Activated naive CD4-positive, alpha-beta T cell treated with anti-CD3 and anti-CD28 coated beads, Interleukin-2, amount 10 ng/mL, durations not matched to agents 7 days and 5 days (primary cell): ENCODE measurements at regions not wholly inside any gene's neighbourhood (a gene's known extent, or its start where the extent isn't known, plus 50 kb on each side); places are given as distances from the start of the nearest gene placed in this dataset.
"Not testable (repeated sequence)": the region's sequence is repeated elsewhere in the genome, so short reads cannot be mapped to it uniquely, and the experiment has no call there.

Source experiments
- CTCF ChIA-PET: fragments of 350-600 bp; sonication (Branson Sonifier 250); formaldehyde crosslinking; loops from one replicate; lab custom pipeline; 2021; ENCODE audit warnings: antibody characterized with exemption; lab: Charles Lee
- DNase-seq: peaks from one replicate; pipeline ENCODE4 v3.0.0-alpha.2; 2020
- H3K27ac Mint-ChIP-seq: one replicate; pipeline ENCODE4 v1.8.0; 2021; ENCODE audit warnings: mild to moderate bottlenecking, moderate library complexity, mixed read lengths
- H3K27me3 Mint-ChIP-seq: one replicate; pipeline ENCODE4 v1.8.0; 2021; ENCODE audit warnings: mild to moderate bottlenecking, mixed read lengths
- H3K36me3 Mint-ChIP-seq: one replicate; pipeline ENCODE4 v1.8.0; 2021; ENCODE audit warnings: mixed read lengths
- H3K4me1 Mint-ChIP-seq: one replicate; pipeline ENCODE4 v1.8.0; 2021; ENCODE audit warnings: mixed read lengths
- H3K4me3 Mint-ChIP-seq: one replicate; pipeline ENCODE4 v1.8.0; 2021; ENCODE audit warnings: mild to moderate bottlenecking, moderate library complexity, mixed read lengths
- H3K9me3 Mint-ChIP-seq: one replicate; pipeline ENCODE4 v1.8.0; 2021; ENCODE audit warnings: mixed read lengths

- H3K9me3 Mint-ChIP-seq = no peaks in the 10 kb centered on the region
- peaks cover 4% of the 10 kb centered on the region for H3K27me3 Mint-ChIP-seq
- H3K27ac Mint-ChIP-seq = no peak overlapping the region
- no peak for DNase-seq
- CTCF ChIA-PET = no interaction called here
- no peaks in the 10 kb centered on the region for H3K4me1 Mint-ChIP-seq
- no peaks in the 10 kb centered on the region for H3K36me3 Mint-ChIP-seq
- no peak overlapping the region for H3K4me3 Mint-ChIP-seq
These were observed 308.6 kb upstream of the MAP3K7 start for GRCh38 chr6:90895299-90896074.

DNA sequence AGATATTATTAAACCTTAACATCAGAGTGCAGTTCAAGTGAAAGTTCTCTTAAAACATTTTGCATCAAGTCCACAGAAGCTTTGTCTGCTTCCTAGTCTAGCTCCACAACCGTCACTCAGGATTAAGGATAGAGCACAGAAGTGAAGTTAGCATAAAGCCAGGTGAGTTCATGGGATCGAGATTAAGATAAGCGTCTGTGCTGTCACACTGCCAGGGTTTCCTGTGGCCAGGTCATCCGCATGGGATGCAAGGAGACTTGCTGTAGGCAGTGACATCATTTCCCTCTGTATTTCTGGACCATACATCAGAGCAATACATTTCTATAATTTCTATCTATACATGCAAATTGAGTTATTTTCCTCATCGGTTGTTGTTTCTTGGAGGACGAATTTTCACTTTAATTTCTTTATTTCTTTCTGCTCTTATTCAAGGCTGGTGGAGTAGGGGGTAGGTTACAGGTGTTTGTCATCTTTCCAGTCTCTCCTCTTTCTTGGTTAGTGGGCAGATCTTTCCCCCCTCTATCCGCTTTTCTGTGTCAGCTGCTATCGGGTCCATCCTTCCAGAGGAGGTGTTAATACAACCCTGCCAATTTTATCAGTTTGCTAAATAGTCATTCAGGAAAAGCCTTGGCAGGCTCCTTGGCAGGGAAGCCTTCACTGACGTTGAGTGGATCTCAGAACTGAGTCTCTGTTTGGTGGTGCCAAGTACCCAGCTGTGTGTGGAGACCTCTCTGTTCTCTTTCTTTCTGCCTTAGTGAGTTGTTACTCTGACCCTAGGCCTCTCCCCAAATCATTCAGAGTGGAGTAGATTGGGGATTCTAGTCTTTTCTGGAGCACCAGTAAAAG lies 307.6 kb upstream of the MAP3K7 start:
- Mint-ChIP-seq H3K4me3 (no peak overlapping the region), H3K36me3 (no peaks in the 10 kb centered on the region), H3K27me3 (no peaks in the 10 kb centered on the region), H3K9me3 (no peaks in the 10 kb centered on the region), H3K27ac (no peak overlapping the region), H3K4me1 (no peaks in the 10 kb centered on the region)
- CTCF ChIA-PET = no interaction called here
- DNase-seq = no peak

GRCh38 chr6:90893400-90893799 lies 306.5 kb upstream of the MAP3K7 start:
- no peaks in the 10 kb centered on the region for H3K36me3 Mint-ChIP-seq
- no peaks in the 10 kb centered on the region for H3K9me3 Mint-ChIP-seq
- no peak overlapping the region for H3K4me3 Mint-ChIP-seq
- H3K27ac Mint-ChIP-seq = no peak overlapping the region
- H3K27me3 Mint-ChIP-seq = no peaks in the 10 kb centered on the region
- DNase-seq = no peak
- CTCF ChIA-PET = no interaction called here
- H3K4me1 Mint-ChIP-seq = no peaks in the 10 kb centered on the region

DNA sequence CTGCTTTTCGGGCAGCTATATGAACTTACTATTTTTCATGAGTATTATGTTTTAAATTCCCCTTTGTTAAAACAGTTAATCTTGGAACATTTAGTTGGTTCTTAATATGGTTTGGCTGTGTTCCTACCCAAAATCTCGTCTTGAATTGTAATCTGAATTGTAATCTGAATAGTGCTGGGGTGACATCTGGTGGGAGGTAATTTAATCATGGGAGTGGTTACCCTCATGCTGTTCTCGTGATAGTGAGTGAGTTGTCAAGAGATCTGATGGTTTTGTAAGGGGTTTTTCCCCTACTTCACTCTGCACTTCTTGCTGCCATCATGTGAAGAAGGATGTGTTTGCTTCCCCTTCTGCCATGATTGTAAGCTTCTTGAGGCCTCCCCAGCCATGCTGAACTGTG lies 305.4 kb upstream of the MAP3K7 start:
- DNase-seq = no peak
- H3K9me3 Mint-ChIP-seq = no peaks in the 10 kb centered on the region

DNA sequence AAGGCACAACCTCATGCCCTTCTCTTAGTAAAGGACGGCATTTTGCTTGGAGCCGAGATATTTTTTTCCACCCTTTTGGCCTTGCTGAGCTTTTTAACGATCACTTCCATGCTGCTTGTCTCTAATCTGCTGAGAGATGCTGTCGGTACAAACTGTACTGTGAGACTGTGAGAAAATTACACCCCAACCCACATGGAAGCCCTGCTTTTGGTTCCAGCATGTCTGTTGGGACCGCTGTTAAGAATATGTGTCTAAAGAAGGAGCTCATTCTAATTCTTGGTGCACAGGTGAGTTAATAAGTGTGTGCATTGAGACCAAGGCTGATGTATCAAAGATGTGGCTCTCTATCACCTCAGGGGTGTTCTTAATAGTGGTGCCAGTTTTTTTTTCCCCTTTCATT lies 304.5 kb upstream of the MAP3K7 start:
- Mint-ChIP-seq H3K4me1 (no peaks in the 10 kb centered on the region), H3K36me3 (no peaks in the 10 kb centered on the region), H3K27ac (no peak overlapping the region), H3K9me3 (no peaks in the 10 kb centered on the region), H3K27me3 (no peaks in the 10 kb centered on the region), H3K4me3 (no peak overlapping the region)
- no peak for DNase-seq
- CTCF ChIA-PET = no interaction called here

More for the DNA sequence above, 305.4 kb upstream of the MAP3K7 start:
- no peaks in the 10 kb centered on the region for H3K36me3 Mint-ChIP-seq
- H3K4me3 Mint-ChIP-seq = no peak overlapping the region
- H3K27me3 Mint-ChIP-seq = no peaks in the 10 kb centered on the region
- CTCF ChIA-PET = no interaction called here
- H3K4me1 Mint-ChIP-seq = no peaks in the 10 kb centered on the region
- H3K27ac Mint-ChIP-seq = no peak overlapping the region

DNA sequence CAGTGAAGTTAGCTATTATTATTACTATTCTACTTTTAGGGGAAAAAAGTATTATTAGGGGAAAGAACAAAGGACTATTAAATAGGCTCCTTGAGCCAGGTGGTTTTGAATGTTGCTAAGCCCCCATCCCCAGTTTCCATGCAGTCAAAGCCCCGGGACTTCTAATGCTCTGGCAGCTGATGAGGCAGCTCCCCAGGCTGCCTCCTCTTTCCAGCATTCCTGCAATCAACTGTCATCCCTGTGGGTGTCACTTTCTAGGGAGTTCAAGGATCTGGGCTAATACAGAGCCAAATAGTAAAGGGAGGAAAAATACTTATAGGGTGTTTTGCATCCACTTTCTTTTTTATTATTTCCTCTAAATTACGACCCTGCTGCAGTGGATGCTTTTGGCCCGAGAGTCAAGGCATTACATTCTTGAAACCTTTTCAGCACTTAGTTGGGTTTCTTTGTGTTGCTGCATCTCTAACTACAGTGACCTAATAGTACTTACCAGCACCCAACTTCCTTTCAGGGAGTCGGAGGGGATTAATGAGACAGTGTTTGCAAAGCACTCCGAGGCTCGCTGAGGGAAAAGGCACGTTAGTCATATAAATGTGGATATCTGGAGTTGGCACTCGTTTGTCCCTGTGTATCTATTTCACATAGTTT lies 303.9 kb upstream of the MAP3K7 start:
- Mint-ChIP-seq H3K4me3 (no peak overlapping the region), H3K36me3 (no peaks in the 10 kb centered on the region), H3K27ac (no peak overlapping the region), H3K27me3 (no peaks in the 10 kb centered on the region), H3K9me3 (no peaks in the 10 kb centered on the region), H3K4me1 (no peaks in the 10 kb centered on the region)
- CTCF ChIA-PET = no interaction called here
- DNase-seq = no peak

DNA sequence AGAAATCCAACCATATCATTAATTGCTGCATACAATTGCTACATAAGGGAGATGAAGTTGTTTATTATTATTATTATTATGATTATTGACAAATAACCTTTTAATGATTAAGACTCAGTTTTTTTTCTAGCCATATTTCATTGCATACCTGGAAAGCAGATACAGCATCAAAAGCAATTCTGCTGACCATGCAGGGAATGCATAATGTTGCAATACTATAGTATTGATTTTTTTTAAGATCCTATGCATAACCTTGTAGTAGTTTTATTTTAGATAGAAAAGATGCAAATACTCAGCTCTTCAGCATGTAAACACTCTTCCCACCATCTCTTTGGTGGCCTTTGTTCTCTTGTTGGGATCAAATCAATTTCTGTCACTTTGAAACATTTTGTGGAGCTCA lies 300.9 kb upstream of the MAP3K7 start:
- Mint-ChIP-seq H3K4me3 (no peak overlapping the region), H3K27me3 (no peaks in the 10 kb centered on the region), H3K27ac (no peak overlapping the region), H3K36me3 (no peaks in the 10 kb centered on the region), H3K4me1 (no peaks in the 10 kb centered on the region), H3K9me3 (peaks cover under 1% of the 10 kb centered on the region)
- CTCF ChIA-PET = no interaction called here
- no peak for DNase-seq

DNA sequence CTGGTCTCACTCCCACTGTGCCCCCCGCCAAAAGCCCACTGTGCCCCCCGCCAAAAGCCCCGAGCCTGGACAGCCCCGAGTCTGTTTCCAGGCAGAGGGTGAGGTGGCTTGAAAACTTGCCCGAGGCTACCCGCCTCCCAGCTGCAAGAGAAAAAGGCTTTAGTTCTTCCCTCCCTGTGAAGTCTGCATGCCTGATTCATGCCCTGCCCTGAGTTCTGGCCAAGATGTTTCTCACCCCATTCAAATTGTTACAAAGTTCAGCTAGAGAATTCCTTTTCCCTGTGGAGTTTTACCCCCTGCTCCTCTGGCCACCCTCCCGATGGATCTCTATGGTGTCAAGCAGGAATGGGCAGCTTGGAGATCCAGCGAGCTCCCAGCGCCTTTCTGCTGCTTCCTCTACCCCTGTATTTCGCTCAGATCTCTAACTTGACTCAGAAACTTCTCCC lies 298.8 kb upstream of the MAP3K7 start:
- CTCF ChIA-PET = no interaction called here
- no peak for DNase-seq
- H3K27me3 Mint-ChIP-seq = no peaks in the 10 kb centered on the region

DNA sequence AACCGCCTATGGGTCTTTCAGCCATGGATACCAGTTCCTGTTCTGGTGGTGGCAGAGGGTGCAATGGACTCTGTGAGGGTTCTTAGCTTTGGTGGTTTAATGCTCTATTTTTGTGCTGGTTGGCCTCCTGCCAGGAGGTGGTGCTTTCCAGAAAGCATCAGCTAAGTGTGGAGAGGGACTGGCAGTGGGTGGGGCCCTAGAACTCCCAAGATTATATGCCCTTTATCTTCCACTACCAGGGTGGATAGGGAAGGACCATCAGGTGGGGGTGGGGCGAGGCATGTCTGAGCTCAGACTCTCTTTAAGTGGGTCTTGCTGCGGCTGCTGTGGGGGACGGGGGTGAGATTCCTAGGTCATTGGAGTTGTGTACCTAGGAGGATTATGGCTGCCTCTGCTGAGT lies 298.3 kb upstream of the MAP3K7 start:
- H3K4me3 Mint-ChIP-seq, H3K27me3 Mint-ChIP-seq, H3K27ac Mint-ChIP-seq, H3K4me1 Mint-ChIP-seq, DNase-seq, CTCF ChIA-PET, H3K9me3 Mint-ChIP-seq, H3K36me3 Mint-ChIP-seq: not testable (repeated sequence)

More for the DNA sequence above, 298.8 kb upstream of the MAP3K7 start:
- no peak overlapping the region for H3K27ac Mint-ChIP-seq
- H3K36me3 Mint-ChIP-seq = no peaks in the 10 kb centered on the region
- H3K4me1 Mint-ChIP-seq = no peaks in the 10 kb centered on the region
- H3K4me3 Mint-ChIP-seq = no peak overlapping the region
- H3K9me3 Mint-ChIP-seq = peaks cover 4% of the 10 kb centered on the region

DNA sequence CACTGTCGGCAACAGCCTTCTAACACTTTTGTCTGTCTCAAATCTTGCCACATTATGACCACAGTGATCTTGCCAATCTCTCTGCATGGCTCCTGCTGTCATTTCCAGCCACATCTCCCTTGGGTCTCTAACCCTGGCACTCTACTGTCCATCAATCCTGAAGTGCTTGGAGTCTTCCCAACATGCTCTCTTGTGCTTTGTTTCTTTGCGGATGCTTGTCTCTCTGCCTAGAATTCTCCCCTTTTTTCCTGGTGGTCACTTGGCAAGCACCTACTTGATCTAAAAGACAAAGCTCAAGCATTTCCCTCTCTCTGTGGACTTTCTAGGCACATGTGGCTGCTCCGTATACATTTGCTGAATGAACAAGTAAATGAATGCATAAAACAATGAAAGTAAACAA lies 290.7 kb upstream of the MAP3K7 start:
- no peaks in the 10 kb centered on the region for H3K27me3 Mint-ChIP-seq
- H3K36me3 Mint-ChIP-seq = no peaks in the 10 kb centered on the region
- no peak overlapping the region for H3K4me3 Mint-ChIP-seq
- CTCF ChIA-PET = no interaction called here
- H3K4me1 Mint-ChIP-seq = no peaks in the 10 kb centered on the region
- no peak for DNase-seq
- H3K9me3 Mint-ChIP-seq = peaks cover 3% of the 10 kb centered on the region
- no peak overlapping the region for H3K27ac Mint-ChIP-seq

DNA sequence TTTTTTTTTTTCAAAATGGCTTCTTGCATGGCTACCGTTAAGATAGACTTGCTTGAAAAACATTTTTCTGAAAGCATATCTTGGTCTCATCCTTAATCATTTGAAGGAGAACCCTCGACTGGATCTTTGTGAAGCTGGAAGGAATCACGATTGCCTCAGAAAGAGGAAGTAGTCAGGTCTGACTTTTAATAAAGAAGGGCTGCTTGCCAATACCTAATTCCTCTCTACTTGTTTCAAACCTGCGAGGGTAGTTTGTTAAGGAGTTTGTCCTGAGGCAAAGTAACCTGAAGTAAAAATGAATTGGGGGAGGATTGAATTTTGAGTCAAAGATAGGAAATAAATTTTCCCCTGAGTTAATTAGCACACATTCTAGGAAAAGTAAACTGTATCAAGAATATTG lies 288.1 kb upstream of the MAP3K7 start:
- DNase-seq = no peak
- H3K4me3 Mint-ChIP-seq = no peak overlapping the region
- no peak overlapping the region for H3K27ac Mint-ChIP-seq
- H3K4me1 Mint-ChIP-seq = no peaks in the 10 kb centered on the region
- no peaks in the 10 kb centered on the region for H3K27me3 Mint-ChIP-seq
- no peaks in the 10 kb centered on the region for H3K9me3 Mint-ChIP-seq
- CTCF ChIA-PET = no interaction called here
- no peaks in the 10 kb centered on the region for H3K36me3 Mint-ChIP-seq

DNA sequence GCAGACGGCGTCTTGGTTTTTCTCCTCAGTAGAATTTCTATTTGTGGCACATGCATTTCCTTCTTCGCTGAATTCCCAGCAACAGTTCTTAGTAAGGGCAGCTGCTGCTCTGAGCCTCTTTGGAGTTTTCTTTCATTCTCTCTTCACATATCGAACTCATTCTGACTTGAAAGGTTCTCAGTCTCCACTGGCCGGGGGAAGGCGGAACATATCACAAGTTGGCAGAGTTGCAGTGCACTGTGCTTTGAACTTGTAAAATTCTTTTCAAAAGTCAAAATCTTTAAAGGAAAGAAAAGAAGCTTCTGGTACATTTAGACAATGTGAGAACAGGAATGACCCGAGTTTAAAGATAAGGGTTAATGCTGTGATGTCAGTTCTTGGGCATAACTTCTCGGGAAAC lies 286.1 kb upstream of the MAP3K7 start:
- DNase-seq = no peak
- H3K36me3 Mint-ChIP-seq = no peaks in the 10 kb centered on the region
- H3K27ac Mint-ChIP-seq = no peak overlapping the region
- H3K27me3 Mint-ChIP-seq = no peaks in the 10 kb centered on the region
- H3K9me3 Mint-ChIP-seq = no peaks in the 10 kb centered on the region
- H3K4me3 Mint-ChIP-seq = no peak overlapping the region
- CTCF ChIA-PET = no interaction called here
- no peaks in the 10 kb centered on the region for H3K4me1 Mint-ChIP-seq

- CTCF ChIA-PET = no interaction called here
- no peaks in the 10 kb centered on the region for H3K4me1 Mint-ChIP-seq
These were observed 283.7 kb upstream of the MAP3K7 start for GRCh38 chr6:90870561-90870960.

DNA sequence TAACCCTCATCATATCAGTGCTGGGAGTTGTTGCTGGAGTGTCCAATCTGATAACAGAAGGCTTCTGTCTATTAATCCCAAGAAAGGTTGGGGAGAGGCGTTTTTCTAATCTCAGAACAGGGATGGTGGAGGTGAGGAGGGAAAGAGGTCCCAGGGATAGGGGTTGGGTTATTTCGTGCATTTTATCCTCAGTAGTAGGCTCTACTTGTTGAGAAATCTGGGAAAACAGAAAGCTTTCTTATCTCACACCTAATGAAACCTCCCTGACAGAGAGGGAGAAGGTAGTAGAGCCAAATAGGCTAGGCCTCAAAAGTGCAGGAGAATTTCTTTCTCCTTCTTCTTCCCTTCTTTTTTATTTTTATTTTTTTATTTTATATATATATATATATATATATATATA lies 281.8 kb upstream of the MAP3K7 start:
- H3K4me1 Mint-ChIP-seq = no peaks in the 10 kb centered on the region
- DNase-seq = no peak
- no peak overlapping the region for H3K27ac Mint-ChIP-seq
- no peak overlapping the region for H3K4me3 Mint-ChIP-seq
- CTCF ChIA-PET = no interaction called here
- no peaks in the 10 kb centered on the region for H3K27me3 Mint-ChIP-seq
- no peaks in the 10 kb centered on the region for H3K36me3 Mint-ChIP-seq
- no peaks in the 10 kb centered on the region for H3K9me3 Mint-ChIP-seq

More at GRCh38 chr6:90870561-90870960, 283.7 kb upstream of the MAP3K7 start:
- Mint-ChIP-seq H3K9me3 (no peaks in the 10 kb centered on the region), H3K27me3 (no peaks in the 10 kb centered on the region), H3K36me3 (no peaks in the 10 kb centered on the region), H3K27ac (no peak overlapping the region), H3K4me3 (no peak overlapping the region)
- no peak for DNase-seq
